ENCODE measurements at regions not wholly inside any gene's neighbourhood (a gene's known extent, or its start where the extent isn't known, plus 50 kb on each side); places are given as distances from the start of the nearest gene placed in this dataset.

DNA sequence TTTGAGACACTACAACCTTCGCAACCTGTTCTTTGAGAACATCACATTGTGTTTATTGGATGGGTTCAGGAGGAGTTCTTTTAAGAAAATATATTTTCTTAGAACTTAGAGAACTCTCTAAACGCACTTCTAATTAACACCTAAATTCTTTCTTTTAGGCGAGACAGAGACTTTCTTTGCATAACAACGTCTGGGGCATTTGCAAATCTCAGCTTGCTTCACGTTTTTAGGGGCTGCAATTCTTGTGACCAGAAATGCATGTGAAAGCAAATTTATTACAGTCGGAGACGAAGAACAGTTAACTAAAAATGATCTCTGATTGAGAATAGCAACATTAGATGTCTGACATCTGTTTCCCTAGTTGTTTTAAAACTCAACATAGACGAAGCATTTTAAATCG lies 568.3 kb upstream of the ZNF717 start:
- TF ChIP-seq, protein P1, sequence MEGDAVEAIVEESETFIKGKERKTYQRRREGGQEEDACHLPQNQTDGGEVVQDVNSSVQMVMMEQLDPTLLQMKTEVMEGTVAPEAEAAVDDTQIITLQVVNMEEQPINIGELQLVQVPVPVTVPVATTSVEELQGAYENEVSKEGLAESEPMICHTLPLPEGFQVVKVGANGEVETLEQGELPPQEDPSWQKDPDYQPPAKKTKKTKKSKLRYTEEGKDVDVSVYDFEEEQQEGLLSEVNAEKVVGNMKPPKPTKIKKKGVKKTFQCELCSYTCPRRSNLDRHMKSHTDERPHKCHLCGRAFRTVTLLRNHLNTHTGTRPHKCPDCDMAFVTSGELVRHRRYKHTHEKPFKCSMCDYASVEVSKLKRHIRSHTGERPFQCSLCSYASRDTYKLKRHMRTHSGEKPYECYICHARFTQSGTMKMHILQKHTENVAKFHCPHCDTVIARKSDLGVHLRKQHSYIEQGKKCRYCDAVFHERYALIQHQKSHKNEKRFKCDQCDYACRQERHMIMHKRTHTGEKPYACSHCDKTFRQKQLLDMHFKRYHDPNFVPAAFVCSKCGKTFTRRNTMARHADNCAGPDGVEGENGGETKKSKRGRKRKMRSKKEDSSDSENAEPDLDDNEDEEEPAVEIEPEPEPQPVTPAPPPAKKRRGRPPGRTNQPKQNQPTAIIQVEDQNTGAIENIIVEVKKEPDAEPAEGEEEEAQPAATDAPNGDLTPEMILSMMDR (IDR thresholded peaks at IDR 0.05; ENCODE audit: insufficient read depth, low read length, poor library complexity, severe bottlenecking): no peak
- no peaks in the 10 kb centered on the region for H3K36me3 ChIP-seq (ENCODE audit: control insufficient read depth, insufficient read depth, low read length)
- H3K27me3 ChIP-seq (replicated peaks; ENCODE audit: control insufficient read depth, insufficient read depth, low read length): no peaks in the 10 kb centered on the region
- H3K4me3 ChIP-seq (replicated peaks; ENCODE audit: low read depth, low read length): no peak overlapping the region
- no peak for DNase-seq (ENCODE audit: extremely low read depth, insufficient read length)

DNA sequence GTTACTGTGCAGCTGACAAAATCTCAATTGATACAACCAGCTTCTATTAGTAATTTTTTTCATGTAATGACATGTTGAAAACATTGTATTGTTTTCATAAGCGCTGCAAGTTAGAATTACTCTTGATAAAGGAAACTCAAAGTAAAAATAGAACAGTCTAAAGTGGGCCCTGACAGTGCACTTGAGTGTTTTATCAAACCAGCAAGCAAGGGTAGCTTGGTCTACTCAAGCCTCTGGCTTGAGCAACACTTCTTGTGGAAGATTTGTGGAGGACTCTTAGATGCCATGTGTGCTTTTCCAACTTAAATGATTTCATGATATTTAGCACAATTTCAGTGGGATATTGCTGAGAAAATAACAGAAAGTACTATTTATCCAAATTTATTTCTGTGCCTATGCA lies 575.7 kb upstream of the ZNF717 start:
- TF ChIP-seq, protein P1 (IDR thresholded peaks at IDR 0.05; ENCODE audit: insufficient read depth, low read length, poor library complexity, severe bottlenecking): no peak
- Histone ChIP-seq H3K36me3 (ENCODE audit: control insufficient read depth, insufficient read depth, low read length) (no peaks in the 10 kb centered on the region), H3K4me3 (replicated peaks; ENCODE audit: low read depth, low read length) (no peak overlapping the region), H3K27me3 (replicated peaks; ENCODE audit: control insufficient read depth, insufficient read depth, low read length) (no peaks in the 10 kb centered on the region)
- DNase-seq (ENCODE audit: extremely low read depth, insufficient read length): no peak

DNA sequence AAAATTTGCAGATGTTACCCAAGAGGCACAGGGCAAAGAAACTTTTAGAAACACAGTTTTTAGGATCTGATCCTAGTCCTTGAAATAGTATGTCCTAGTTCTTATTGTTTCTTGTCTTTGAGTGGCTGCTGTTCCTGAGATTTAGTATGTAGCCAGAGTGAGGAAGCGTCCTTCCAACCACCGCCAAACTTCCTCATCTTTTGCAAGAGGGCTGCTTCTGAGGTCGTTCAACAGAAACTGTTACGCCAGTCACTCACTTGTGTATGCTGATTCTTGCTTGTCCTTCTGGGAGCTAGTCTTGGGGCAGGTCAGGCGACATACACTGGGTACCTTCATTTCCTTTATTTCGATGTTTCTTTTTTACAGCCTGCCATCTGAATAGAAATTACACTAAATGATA lies 577.3 kb upstream of the ZNF717 start:
- H3K4me3 ChIP-seq (replicated peaks; ENCODE audit: low read depth, low read length): no peak overlapping the region
- DNase-seq (ENCODE audit: extremely low read depth, insufficient read length): no peak
- TF ChIP-seq, protein P1 (IDR thresholded peaks at IDR 0.05; ENCODE audit: insufficient read depth, low read length, poor library complexity, severe bottlenecking): no peak
- no peaks in the 10 kb centered on the region for H3K27me3 ChIP-seq (replicated peaks; ENCODE audit: control insufficient read depth, insufficient read depth, low read length)
- H3K36me3 ChIP-seq (ENCODE audit: control insufficient read depth, insufficient read depth, low read length): no peaks in the 10 kb centered on the region

DNA sequence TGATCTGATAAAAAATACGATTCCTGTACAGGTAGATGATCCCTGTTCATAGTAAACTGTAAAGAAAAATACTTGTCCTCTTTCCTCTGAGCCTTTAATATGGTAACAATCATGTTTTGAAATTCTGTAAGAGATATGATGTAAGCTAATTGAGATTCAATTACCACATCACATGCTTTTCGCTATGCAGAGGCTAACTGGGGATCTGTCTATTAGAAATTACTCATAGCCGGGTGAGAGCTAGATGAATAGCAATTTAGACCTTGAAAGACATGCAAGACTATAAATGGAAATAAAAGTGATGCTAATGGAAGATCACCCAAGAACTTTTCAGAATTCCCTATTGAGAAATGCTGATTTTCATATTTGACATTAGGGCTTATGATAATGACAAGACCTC lies 579.9 kb upstream of the ZNF717 start:
- H3K27me3 ChIP-seq (replicated peaks; ENCODE audit: control insufficient read depth, insufficient read depth, low read length): no peaks in the 10 kb centered on the region
- no peak overlapping the region for H3K4me3 ChIP-seq (replicated peaks; ENCODE audit: low read depth, low read length)
- TF ChIP-seq, protein P1 (IDR thresholded peaks at IDR 0.05; ENCODE audit: insufficient read depth, low read length, poor library complexity, severe bottlenecking): no peak
- DNase-seq (ENCODE audit: extremely low read depth, insufficient read length): no peak
- no peaks in the 10 kb centered on the region for H3K36me3 ChIP-seq (ENCODE audit: control insufficient read depth, insufficient read depth, low read length)

DNA sequence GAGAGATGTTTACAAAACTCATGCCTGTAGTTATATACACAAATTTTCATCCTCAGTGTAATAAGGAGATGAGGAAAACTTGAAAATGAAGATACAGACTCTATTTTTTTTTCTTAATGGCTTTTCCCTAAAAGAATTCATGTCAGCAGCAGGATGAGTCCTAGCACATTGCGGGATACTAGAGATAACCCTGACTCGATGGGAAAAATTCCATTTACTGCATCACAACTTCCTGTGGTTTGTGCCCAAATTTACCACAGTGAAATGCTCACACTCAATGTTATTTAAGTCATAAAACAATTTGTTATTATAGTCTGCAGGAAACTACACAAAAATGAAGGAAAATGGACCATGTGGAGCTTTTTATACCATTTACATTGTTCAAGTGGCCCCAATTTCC lies 581.9 kb upstream of the ZNF717 start:
- no peak for DNase-seq (ENCODE audit: extremely low read depth, insufficient read length)
- Histone ChIP-seq H3K4me3 (replicated peaks; ENCODE audit: low read depth, low read length) (no peak overlapping the region), H3K36me3 (ENCODE audit: control insufficient read depth, insufficient read depth, low read length) (no peaks in the 10 kb centered on the region), H3K27me3 (replicated peaks; ENCODE audit: control insufficient read depth, insufficient read depth, low read length) (no peaks in the 10 kb centered on the region)
- TF ChIP-seq, protein P1 (IDR thresholded peaks at IDR 0.05; ENCODE audit: insufficient read depth, low read length, poor library complexity, severe bottlenecking): no peak

DNA sequence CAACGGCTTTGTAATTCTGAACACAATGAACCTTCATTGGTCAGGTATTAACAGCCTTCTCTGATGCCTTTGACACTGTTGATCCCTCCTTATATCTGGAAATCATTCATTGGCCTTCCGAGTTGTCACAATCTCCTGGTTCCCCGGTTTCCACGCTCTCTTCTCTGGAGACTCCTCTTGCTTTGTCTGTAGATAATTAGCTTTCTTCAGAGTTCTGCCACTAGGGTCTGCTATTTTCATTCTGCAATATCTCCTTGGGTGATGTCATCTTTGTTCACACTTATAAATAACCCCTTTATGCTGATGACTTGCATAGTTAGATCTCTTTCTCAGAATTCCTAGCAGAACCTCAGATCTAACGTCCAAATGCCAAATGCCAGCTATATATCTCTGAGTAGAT lies 583.8 kb upstream of the ZNF717 start:
- no peak for DNase-seq (ENCODE audit: extremely low read depth, insufficient read length)
- no peaks in the 10 kb centered on the region for H3K27me3 ChIP-seq (replicated peaks; ENCODE audit: control insufficient read depth, insufficient read depth, low read length)
- no peaks in the 10 kb centered on the region for H3K36me3 ChIP-seq (ENCODE audit: control insufficient read depth, insufficient read depth, low read length)
- TF ChIP-seq, protein P1 (IDR thresholded peaks at IDR 0.05; ENCODE audit: insufficient read depth, low read length, poor library complexity, severe bottlenecking): no peak
- H3K4me3 ChIP-seq (replicated peaks; ENCODE audit: low read depth, low read length): no peak overlapping the region
